Neural progenitor cell (in vitro differentiated cells): ENCODE measurements at regions not wholly inside any gene's neighbourhood (a gene's known extent, or its start where the extent isn't known, plus 50 kb on each side); places are given as distances from the start of the nearest gene placed in this dataset.

Experiments used
- EZH2 ChIP-seq: fragments of 200-600 bp; sonication (generic); IDR thresholded peaks from 2 replicates; pipeline ENCODE4 v1.6.1; 2017; ENCODE audit warnings: antibody characterized with exemption, mild to moderate bottlenecking, moderate library complexity
- TF ChIP-seq, protein P1 (sequence below): fragments of 200-600 bp; sonication (generic); IDR thresholded peaks from 2 replicates; pipeline ENCODE4 v1.5.1; 2017; ENCODE audit warnings: antibody characterized with exemption, mild to moderate bottlenecking

DNA sequence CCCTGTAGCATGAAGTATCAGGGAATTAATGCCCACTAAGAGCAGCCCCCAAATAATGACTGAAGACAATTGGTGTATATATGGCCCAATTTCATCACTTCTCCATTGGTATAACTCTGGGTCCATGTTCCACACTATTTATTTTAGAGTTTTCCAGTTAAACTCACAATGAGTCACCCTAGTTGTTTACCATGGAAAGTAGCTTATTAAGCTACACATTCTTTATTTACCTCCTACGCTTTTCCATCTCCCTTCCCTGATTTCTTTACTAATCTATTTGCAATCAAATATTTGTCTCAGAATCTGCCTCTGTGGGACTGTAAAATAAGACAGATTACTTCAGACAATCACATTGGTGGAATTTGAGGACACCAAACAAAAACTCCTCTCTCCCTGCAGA is 655.6 kb downstream of the SORCS1 start:
- TF ChIP-seq, protein P1, sequence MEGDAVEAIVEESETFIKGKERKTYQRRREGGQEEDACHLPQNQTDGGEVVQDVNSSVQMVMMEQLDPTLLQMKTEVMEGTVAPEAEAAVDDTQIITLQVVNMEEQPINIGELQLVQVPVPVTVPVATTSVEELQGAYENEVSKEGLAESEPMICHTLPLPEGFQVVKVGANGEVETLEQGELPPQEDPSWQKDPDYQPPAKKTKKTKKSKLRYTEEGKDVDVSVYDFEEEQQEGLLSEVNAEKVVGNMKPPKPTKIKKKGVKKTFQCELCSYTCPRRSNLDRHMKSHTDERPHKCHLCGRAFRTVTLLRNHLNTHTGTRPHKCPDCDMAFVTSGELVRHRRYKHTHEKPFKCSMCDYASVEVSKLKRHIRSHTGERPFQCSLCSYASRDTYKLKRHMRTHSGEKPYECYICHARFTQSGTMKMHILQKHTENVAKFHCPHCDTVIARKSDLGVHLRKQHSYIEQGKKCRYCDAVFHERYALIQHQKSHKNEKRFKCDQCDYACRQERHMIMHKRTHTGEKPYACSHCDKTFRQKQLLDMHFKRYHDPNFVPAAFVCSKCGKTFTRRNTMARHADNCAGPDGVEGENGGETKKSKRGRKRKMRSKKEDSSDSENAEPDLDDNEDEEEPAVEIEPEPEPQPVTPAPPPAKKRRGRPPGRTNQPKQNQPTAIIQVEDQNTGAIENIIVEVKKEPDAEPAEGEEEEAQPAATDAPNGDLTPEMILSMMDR, result no peak
- no peak for TF ChIP-seq EZH2
